ENCODE measurements at regions not wholly inside any gene's neighbourhood (a gene's known extent, or its start where the extent isn't known, plus 50 kb on each side); places are given as distances from the start of the nearest gene placed in this dataset.

- DNase-seq (ENCODE audit: low spot score): no peak
- in situ Hi-C loops (cut with MboI; ENCODE audit: low pct_unique_long_range_greater_than_20kb, low sequenced_read_pairs, unreplicated experiment): no loop called here
- no peak for TF ChIP-seq CTCF (IDR thresholded peaks at IDR 0.05; ENCODE audit: extremely low read depth, insufficient read depth, missing control alignments)
Measured at GRCh38 chr13:72530471-72530870, 197.0 kb downstream of the MZT1 start.

GRCh38 chr13:72527333-72527732 lies 200.1 kb downstream of the MZT1 start:
- TF ChIP-seq CTCF (IDR thresholded peaks at IDR 0.05; ENCODE audit: extremely low read depth, insufficient read depth, missing control alignments): no peak
- no peak for DNase-seq (ENCODE audit: low spot score)
- in situ Hi-C loops (cut with MboI; ENCODE audit: low pct_unique_long_range_greater_than_20kb, low sequenced_read_pairs, unreplicated experiment): no loop called here

- no peak for DNase-seq (ENCODE audit: low spot score)
- no peak for TF ChIP-seq CTCF (IDR thresholded peaks at IDR 0.05; ENCODE audit: extremely low read depth, insufficient read depth, missing control alignments)
- in situ Hi-C loops (cut with MboI; ENCODE audit: low pct_unique_long_range_greater_than_20kb, low sequenced_read_pairs, unreplicated experiment): no loop called here
Measured at GRCh38 chr13:72523593-72523992, 203.8 kb downstream of the MZT1 start.

GRCh38 chr13:72523049-72523448 lies 204.4 kb downstream of the MZT1 start:
- no peak for DNase-seq (ENCODE audit: low spot score)
- TF ChIP-seq CTCF (IDR thresholded peaks at IDR 0.05; ENCODE audit: extremely low read depth, insufficient read depth, missing control alignments): no peak
- in situ Hi-C loops (cut with MboI; ENCODE audit: low pct_unique_long_range_greater_than_20kb, low sequenced_read_pairs, unreplicated experiment): no loop called here

GRCh38 chr13:72521940-72522661 lies 205.3 kb downstream of the MZT1 start:
- in situ Hi-C loops (cut with MboI; ENCODE audit: low pct_unique_long_range_greater_than_20kb, low sequenced_read_pairs, unreplicated experiment): no loop called here
- TF ChIP-seq CTCF (IDR thresholded peaks at IDR 0.05; ENCODE audit: extremely low read depth, insufficient read depth, missing control alignments): no peak
- DNase-seq (ENCODE audit: low spot score): no peak

- DNase-seq (ENCODE audit: low spot score): no peak
- in situ Hi-C loops (cut with MboI; ENCODE audit: low pct_unique_long_range_greater_than_20kb, low sequenced_read_pairs, unreplicated experiment): no loop called here
- TF ChIP-seq CTCF (IDR thresholded peaks at IDR 0.05; ENCODE audit: extremely low read depth, insufficient read depth, missing control alignments): no peak
Measured at GRCh38 chr13:72514146-72514545, 213.3 kb downstream of the MZT1 start.
